ENCODE measurements at regions not wholly inside any gene's neighbourhood (a gene's known extent, or its start where the extent isn't known, plus 50 kb on each side); places are given as distances from the start of the nearest gene placed in this dataset.

GRCh38 chr7:131896165-131896863 is 339.9 kb upstream of the PODXL start:
- no peak for TF ChIP-seq CTCF (IDR thresholded peaks at IDR 0.05; ENCODE audit: extremely low read depth, low read depth, low read length)
- Histone ChIP-seq H3K27me3 (ENCODE audit: insufficient read depth, low read length) (no peaks in the 10 kb centered on the region), H3K79me2 (ENCODE audit: insufficient read depth, low read length) (no peaks in the 10 kb centered on the region), H4K20me1 (ENCODE audit: insufficient read depth, low read length) (no peaks in the 10 kb centered on the region), H3K27ac (ENCODE audit: low read depth, low read length) (peak overlapping the region; percentile 88), H2AFZ (ENCODE audit: low read length) (no peak overlapping the region), H3K4me1 (ENCODE audit: insufficient read depth, low read length) (peaks cover 38% of the 10 kb centered on the region), H3K36me3 (ENCODE audit: insufficient read depth, low read length) (no peaks in the 10 kb centered on the region), H3K4me2 (ENCODE audit: insufficient read depth, low read length) (peak overlapping the region; percentile 10), H3K9me3 (ENCODE audit: low read depth, low read length) (no peaks in the 10 kb centered on the region), H3K4me3 (ENCODE audit: insufficient read depth, low read length) (no peak overlapping the region)
- DNase-seq (ENCODE audit: insufficient read length, low spot score, missing footprints) = no peak

GRCh38 chr7:131895541-131896164 is 339.2 kb upstream of the PODXL start:
- Histone ChIP-seq H3K4me1 (ENCODE audit: insufficient read depth, low read length) (peaks cover 38% of the 10 kb centered on the region), H3K36me3 (ENCODE audit: insufficient read depth, low read length) (no peaks in the 10 kb centered on the region), H2AFZ (ENCODE audit: low read length) (no peak overlapping the region), H3K27me3 (ENCODE audit: insufficient read depth, low read length) (no peaks in the 10 kb centered on the region), H4K20me1 (ENCODE audit: insufficient read depth, low read length) (no peaks in the 10 kb centered on the region), H3K79me2 (ENCODE audit: insufficient read depth, low read length) (no peaks in the 10 kb centered on the region), H3K27ac (ENCODE audit: low read depth, low read length) (peak overlapping the region; percentile 88), H3K4me3 (ENCODE audit: insufficient read depth, low read length) (no peak overlapping the region), H3K9me3 (ENCODE audit: low read depth, low read length) (no peaks in the 10 kb centered on the region), H3K4me2 (ENCODE audit: insufficient read depth, low read length) (peak overlapping the region; percentile 35)
- TF ChIP-seq CTCF (IDR thresholded peaks at IDR 0.05; ENCODE audit: extremely low read depth, low read depth, low read length) = no peak
- peak; percentile 76 for DNase-seq (ENCODE audit: insufficient read length, low spot score, missing footprints)

GRCh38 chr7:131893631-131894340 is 337.4 kb upstream of the PODXL start:
- Histone ChIP-seq H3K4me1 (ENCODE audit: insufficient read depth, low read length) (peaks cover 38% of the 10 kb centered on the region), H3K9me3 (ENCODE audit: low read depth, low read length) (no peaks in the 10 kb centered on the region), H4K20me1 (ENCODE audit: insufficient read depth, low read length) (no peaks in the 10 kb centered on the region), H3K4me3 (ENCODE audit: insufficient read depth, low read length) (no peak overlapping the region), H3K36me3 (ENCODE audit: insufficient read depth, low read length) (no peaks in the 10 kb centered on the region), H2AFZ (ENCODE audit: low read length) (no peak overlapping the region), H3K27me3 (ENCODE audit: insufficient read depth, low read length) (peaks cover 2% of the 10 kb centered on the region), H3K79me2 (ENCODE audit: insufficient read depth, low read length) (no peaks in the 10 kb centered on the region), H3K4me2 (ENCODE audit: insufficient read depth, low read length) (no peak overlapping the region), H3K27ac (ENCODE audit: low read depth, low read length) (no peak overlapping the region)
- no peak for TF ChIP-seq CTCF (IDR thresholded peaks at IDR 0.05; ENCODE audit: extremely low read depth, low read depth, low read length)
- no peak for DNase-seq (ENCODE audit: insufficient read length, low spot score, missing footprints)

- Histone ChIP-seq H3K79me2 (ENCODE audit: insufficient read depth, low read length) (no peaks in the 10 kb centered on the region), H3K9me3 (ENCODE audit: low read depth, low read length) (peaks cover 3% of the 10 kb centered on the region), H3K4me2 (ENCODE audit: insufficient read depth, low read length) (no peak overlapping the region), H4K20me1 (ENCODE audit: insufficient read depth, low read length) (no peaks in the 10 kb centered on the region), H3K27ac (ENCODE audit: low read depth, low read length) (no peak overlapping the region), H3K4me1 (ENCODE audit: insufficient read depth, low read length) (peaks cover 13% of the 10 kb centered on the region), H3K27me3 (ENCODE audit: insufficient read depth, low read length) (peaks cover 7% of the 10 kb centered on the region), H3K4me3 (ENCODE audit: insufficient read depth, low read length) (no peak overlapping the region), H2AFZ (ENCODE audit: low read length) (no peak overlapping the region), H3K36me3 (ENCODE audit: insufficient read depth, low read length) (no peaks in the 10 kb centered on the region)
- DNase-seq (ENCODE audit: insufficient read length, low spot score, missing footprints) = no peak
- TF ChIP-seq CTCF (IDR thresholded peaks at IDR 0.05; ENCODE audit: extremely low read depth, low read depth, low read length) = no peak
Observed at GRCh38 chr7:131890176-131890575, 333.7 kb upstream of the PODXL start.

All from osteoblast (primary cell).